ENCODE measurements at regions not wholly inside any gene's neighbourhood (a gene's known extent, or its start where the extent isn't known, plus 50 kb on each side); places are given as distances from the start of the nearest gene placed in this dataset.

GRCh38 chr14:56741325-56741724, 69.0 kb downstream of the OTX2 start:
- no peak for TF ChIP-seq CTCF (conservative IDR thresholded peaks at IDR 0.05 in 1 of 2, IDR thresholded peaks at IDR 0.05 in 1 of 2; ENCODE audit: extremely low read depth in 1 of 2, insufficient read depth in 1 of 2, low read depth in 1 of 2, low read length in 2 of 2)
- no peak for TF ChIP-seq EZH2 (IDR thresholded peaks at IDR 0.05; ENCODE audit: borderline replicate concordance, low read length)
